ENCODE measurements at regions not wholly inside any gene's neighbourhood (a gene's known extent, or its start where the extent isn't known, plus 50 kb on each side); places are given as distances from the start of the nearest gene placed in this dataset.

GRCh38 chr20:63114693-63115311, 101.1 kb downstream of the YTHDF1 start:
- DNase-seq, result no peak

DNA sequence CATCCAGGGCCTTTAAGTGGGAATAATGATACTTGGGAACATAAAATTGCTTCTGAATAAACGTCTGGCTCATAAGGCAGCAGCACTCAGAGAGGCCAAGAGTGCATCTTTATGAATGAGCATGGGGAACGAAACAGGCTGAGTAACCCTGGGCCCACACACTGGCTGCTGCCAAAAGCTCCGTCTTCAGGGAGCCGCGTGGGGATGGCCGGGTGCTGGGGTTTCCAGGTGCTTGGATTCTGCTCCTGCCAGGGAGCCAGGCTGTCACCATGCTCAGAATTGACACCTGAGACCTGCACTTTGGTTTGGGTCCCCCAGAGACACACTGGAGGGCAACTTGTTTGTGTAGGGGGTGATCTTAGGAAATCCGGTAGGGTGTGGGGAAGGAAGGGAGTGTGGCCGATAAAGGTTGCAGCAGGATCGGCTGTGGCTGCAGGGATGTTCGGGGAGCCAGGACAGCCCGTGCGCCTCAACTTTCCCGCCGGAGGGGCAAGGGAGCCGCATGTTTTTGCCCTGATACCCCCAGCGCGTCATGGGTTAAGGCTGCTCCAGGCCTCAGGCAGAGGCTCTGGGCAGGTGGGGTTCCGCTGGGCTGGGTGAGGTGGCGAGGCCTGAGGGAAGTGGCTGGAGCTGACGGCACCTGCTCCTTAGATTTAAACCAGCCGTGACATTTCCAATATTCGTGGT, 101.8 kb downstream of the YTHDF1 start:
- no peak for DNase-seq

DNA sequence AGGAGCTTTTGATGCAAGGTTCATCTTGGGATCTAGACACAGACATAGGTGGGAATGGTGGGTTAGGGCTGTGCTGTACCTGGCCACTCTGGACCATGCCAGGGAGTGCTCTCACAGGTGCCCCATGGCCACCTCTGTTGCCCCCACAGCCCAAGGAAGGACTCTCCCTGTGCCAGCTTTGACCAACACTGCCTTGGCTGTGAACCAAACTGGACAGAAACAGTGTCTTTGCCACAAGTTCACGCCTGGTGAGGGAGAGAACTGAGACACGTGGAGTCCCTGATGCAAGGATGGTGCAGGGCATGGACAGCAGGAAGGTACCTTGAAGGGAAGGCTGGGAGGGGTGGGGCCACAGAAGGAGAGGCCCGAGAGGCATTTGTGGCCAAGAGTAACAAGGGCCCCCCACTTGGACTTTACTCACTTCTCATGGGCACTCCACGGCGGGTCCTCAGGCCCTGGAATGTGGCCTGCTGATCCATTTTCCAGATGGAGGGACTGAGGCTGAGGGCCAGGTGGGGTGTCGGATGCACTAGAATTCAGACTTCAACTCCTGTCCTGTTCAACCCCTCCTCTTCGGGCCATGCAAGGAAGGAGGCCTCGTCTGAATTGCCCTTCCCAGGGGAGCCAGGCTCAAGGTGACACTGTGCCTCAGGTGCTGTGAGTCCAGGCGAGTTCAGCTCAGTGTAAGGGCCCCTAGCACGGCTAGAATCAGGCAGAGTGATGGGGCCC, 103.3 kb downstream of the YTHDF1 start:
- no peak for DNase-seq

DNA sequence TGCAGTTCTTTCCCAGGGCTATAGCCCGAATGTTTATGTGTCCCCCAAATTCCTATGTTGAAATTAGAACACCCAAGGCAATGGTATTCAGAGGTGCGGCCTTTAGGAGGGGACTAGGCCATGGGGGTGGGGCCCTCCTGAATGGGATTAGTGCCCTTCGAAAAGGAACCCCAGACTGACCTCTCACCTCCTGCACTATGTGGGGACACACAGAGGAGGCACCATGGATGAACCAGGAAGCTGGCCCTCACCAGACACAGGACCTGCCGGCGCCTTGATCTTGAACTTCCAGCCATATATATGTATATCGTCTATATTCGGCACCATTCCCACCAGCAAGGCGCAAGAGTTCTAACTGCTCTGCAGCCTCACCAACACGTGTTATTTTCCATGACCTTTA, 101.5 kb upstream of the BHLHE23 start:
- DNase-seq, result no peak

DNA sequence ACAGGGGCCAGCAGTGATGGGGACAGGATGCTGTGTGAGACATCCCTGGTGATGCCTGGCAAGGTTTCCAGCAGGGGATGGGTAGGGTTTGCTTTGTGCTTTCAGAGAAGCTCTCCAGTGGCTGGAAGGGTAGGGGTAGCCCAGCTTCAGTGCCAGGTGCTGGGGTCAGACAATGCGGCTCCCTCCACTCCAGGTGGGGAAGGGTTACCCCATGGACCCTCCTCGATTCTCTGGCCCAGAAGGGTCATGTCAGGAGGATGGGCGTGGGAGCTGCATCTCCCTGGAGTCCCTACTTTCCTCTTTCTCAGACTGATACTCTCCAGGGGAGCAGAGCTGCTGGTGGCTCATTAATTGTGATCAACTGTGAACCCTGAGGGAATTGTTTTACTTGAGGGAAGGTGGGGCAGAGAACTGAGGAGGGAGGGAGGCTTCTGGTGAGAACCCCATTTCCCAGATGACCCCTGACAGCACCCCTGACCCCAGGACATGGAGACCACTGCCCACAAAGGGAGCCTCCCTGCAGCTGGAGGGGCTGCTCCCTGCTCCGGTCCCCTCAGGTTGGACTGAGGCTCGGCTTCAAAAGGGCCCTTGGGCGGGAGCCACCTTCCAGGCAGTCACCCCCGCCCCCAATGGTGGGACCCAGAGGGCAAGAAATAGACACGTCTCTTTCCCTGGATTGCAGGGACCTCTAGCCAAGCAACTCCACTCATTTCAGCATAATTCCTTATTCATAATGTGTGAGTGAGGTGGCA, 100.9 kb upstream of the BHLHE23 start:
- no peak for DNase-seq

DNA sequence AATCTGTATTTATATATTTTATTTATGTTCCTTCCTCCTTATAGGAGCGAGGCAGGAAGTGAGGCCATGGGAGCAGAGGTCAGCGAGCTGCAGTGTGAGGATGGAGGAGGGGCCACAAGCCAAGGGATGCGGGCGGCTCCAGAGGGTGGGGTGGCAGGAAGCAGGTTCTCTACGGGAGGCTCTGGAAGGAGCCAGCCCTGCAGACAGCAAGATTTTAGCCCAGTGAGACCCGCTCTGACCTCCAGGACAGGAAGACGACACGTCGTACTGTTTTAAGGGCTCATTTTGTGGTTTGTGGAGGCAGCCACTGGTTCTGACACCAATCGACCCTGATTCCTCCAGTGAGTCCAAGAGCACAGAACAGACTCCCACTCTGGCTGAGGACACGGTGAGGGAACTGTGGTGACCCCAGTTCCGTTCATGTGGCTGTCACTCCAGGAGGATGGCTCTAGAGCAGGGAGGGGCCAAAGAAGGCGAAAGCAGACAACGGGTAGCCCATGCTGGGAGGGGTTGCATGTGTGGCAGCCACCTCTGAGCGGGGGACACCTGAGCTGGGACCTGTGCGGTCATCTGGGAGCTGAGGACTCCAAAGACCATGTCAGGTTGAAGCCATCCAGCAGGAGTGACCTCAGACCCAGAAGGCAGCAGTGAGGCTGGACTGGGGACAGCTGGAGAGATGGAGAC, 100.1 kb upstream of the BHLHE23 start:
- DNase-seq, result no peak

- no peak for DNase-seq
These were observed 99.5 kb upstream of the BHLHE23 start for GRCh38 chr20:63106108-63106764.

DNA sequence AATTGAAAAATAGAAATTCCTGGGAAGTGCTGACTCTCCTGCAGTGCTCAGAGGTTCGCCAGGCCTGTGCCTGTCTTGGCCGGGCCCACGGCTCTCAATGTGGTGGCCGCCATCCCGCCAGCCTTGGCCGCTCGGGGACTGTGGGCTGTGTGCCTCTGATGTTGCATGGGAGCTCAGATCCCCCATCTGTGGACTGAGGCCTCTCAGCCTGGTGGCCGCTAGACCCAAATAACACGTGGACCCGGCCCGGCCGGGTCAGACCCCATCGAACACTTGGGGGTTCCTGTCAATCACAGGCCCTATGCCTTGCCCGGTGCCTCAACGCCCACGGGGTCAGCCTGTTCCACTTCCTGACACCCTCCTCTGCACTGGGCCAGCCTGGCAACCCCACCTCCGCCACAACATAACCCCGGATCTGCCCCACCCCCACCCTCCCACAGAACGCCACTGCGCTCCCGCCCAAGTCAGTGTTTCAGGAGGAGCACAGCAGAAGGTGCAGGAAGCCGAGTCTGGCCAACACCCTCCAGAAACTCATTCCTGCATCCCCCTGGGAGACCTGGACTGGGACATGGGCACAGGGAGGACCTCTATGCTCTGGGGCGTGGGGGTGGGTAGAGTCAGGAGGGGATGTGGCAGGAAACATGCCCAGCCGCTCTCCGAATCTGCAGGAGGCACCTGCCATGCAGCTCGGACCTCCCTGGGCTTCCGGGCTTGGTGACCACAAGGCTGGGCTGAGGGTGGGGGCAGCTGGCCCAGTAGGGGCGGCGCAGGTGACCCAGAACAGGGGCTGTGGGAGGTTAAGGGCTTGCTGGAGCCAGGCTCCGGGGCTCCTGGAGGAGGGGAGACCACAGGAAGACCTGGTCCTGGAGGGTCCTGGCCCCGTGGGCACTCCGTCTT, 98.7 kb upstream of the BHLHE23 start:
- DNase-seq, result no peak

DNA sequence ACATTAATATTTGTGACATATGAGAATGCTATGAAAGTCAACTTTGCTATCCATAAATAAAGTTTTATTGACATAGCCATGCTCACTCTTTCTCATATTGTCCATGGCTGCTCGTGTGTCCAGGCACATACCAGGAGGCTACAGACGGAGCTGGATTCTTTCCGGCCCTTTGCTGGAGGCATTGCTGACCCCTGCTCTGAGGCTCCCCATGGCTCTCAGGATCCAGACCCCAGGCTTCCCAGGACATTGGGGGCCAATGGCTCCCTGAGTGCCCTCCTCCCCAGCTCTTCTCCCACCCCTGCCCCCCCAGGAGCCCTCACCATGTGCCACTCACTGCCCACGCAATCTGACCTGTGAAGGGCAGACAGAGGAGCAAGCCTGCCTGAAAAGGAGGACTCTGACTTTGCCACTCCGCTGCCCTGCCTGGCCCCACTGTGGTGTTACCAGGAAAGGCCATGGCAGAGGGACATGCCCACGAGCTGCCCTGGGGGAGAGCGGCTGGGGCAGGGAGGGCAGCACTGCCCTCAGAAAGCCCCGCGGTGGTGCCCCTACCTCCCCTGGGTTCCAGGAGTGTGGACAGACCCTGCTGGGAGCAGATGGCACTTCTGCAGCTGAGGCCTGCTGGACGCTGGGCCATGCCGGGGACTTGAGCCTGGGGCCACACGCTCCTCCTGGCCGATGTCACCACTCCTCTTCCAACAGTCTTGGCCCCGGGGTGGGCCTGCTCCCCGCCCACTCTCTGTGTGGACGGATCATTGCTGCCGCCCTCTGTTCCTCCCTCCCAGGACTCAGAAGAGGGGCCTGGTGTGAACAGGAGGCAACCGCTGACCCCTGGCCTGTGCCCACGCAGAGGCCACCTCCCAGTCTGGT, 97.8 kb upstream of the BHLHE23 start:
- no peak for DNase-seq

GRCh38 chr20:63103402-63104311, 96.9 kb upstream of the BHLHE23 start:
- no peak for DNase-seq

DNA sequence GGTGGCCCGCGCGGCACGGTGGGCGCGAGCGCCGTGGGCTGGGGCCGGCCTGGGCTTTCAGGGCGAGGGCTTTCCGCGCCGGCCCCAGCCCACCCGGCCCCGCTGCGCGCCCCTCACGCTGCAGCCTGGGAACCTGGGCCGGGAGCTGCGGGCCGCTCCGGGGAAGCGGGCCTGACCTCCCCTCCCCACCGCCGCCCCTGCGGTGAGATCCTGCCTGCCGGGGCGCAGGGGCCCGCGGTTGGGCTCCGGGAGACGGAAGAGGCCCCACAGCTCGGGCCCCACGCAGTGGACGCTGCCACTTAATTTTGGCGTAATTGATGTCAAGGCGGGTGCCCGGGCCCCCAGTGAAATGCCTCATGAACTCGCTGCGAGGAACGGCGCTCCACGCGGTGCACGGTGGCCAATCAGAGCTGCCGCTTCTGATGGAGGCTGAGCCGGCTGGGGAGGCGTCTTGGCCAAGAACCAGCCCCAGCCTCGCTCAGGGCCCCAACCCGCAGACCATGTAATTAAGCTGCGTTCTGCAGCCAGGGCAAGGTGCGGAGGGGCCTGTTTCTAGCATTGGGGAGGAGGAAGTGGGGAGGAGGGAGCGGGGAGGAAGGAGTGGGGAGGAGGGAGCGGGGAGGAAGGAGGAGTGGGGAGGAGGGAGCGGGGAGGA, 96.1 kb upstream of the BHLHE23 start:
- no peak for DNase-seq

DNA sequence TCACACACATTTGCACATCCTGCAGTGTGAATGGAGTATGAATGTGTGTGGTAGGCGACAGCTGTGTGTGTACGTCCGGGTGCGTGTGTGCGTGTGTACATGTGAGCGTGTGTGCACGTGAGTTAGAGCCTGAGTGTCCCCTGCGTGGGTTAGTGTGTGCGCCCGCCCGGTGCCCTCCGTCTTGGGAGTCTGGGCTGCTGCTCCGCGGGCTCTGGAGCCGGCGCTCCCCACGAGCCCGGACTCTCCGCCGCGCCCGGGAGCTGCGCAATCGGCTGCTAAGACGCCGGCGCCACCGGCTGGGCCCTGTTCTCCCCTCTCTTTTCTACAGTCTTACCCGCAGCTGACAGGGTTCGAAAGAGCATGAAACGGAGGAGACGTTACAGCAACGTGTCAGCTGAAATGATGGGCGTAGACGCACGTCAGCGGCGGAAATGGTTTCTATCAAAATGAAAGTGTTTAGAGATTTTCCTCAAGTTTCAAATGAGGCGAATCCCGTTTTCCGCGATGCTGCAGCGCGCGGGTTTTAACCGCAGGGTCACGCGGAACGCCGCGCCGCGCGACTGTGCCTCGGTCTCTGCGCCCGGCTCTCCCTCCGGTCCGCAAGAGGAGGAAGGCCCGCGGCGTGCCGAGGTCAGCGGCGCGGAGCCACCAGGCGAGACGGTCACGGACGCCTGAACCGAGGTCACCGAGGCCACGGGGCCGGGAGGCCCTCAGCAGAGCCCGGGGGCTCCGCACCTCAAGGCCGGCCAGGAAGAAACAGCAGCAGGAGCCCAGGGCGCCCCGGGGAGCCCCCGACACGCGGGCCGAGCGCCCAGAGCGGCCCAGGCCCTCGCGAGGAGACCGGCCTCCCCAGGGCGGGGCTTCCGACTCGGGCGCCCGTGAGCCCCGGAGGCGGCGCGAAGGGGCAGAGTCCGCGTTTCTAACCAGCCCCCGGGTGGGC, 95.3 kb upstream of the BHLHE23 start:
- DNase-seq, result no peak

- no peak for DNase-seq
These were observed 94.3 kb upstream of the BHLHE23 start for GRCh38 chr20:63100926-63101699.

DNA sequence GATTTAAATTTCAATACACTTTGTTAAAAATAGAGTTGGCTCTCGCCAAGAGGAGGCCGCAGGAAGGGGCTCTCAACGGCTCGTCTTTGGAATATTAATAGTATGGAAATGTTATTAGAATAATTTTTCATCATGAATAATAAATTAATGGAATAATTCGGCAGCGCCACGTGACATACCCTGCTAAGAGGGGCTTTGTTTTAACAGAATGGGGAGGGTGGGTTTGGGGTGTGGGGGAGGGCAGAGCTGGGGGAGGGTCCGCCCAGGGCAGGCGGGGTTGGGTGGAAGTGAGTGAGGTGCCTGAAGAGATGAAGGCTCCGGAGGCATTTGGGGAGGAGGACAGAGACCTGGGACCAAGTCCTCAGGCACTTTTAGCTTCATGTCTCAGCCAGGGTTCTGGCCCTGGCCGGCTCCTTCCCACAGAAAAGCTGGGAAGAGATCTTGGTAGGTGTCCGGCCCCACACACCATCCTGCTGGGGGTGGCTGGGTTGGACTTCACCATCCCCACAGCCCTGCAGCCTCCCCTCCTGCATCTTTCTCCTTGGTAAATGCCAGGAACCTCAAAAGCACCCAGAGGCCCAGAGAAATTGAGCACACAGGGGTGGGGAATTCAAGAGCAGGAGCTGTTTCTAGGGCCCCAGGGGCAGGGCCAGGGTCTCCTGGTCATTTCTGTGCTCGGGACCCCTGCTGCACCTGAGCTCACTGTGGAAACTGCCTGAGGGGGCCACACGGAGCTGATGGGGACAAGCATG, 93.6 kb upstream of the BHLHE23 start:
- DNase-seq, result no peak

DNA sequence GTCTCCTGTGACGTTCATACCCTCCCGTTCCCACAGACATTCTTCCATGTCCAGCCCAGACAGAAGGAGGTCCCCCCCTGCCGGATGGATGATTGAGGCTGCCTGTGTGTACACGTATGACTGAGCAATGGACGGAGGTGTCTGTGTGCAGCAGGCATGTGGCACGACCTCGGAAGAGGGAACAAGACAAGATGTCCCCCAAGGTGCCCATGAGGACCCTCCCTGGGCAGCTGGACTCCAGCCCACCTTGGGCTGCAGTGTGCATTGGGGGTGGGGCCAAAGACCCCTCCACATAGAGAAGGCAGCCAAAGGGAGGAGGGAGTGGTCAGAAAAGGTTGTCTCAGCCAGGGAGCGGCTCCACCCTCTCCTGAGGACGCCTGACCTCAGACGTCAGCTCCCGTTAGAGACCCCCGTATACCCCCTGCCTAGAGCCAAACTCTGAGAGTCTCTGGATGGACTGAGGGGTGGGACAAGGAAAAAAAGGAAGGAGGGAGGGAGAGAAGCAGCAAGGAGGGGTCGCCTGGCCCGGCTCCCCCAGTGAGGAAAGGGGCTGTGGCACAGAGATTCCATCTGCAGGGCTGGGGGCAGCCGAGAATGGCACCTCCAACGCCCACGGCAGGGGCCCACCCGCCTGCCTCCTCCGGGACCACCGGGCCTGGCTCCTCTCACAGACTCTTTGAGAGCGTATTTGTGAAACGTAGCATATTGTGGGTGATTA, 92.9 kb upstream of the BHLHE23 start:
- DNase-seq, result no peak

Data from OCI-M1 (cell line).